HepG2 (cell line): ENCODE measurements at regions not wholly inside any gene's neighbourhood (a gene's known extent, or its start where the extent isn't known, plus 50 kb on each side); places are given as distances from the start of the nearest gene placed in this dataset.

ENCODE experiments used
- CBX5 ChIP-seq: sonication (generic); formaldehyde crosslinking; IDR thresholded peaks from 2 replicates; pipeline ENCODE4 v1.4.0; 2020; ENCODE audit warnings: missing genetic modification reagents, borderline replicate concordance
- GATAD2A ChIP-seq: IDR thresholded peaks from 2 replicates; pipeline ENCODE4 v1.6.1; 2016
- HDAC1 ChIP-seq: sonication (generic); formaldehyde crosslinking; IDR thresholded peaks from 2 replicates; pipeline ENCODE4 v1.5.1; 2020; ENCODE audit warnings: mild to moderate bottlenecking, missing genetic modification reagents
- HNRNPH1 ChIP-seq: fragments of 200-400 bp; formaldehyde crosslinking; optimal IDR thresholded peaks from 2 replicates; pipeline ENCODE3; 2017; ENCODE audit warnings: mild to moderate bottlenecking, low read depth, low read length
- KMT2B ChIP-seq: IDR thresholded peaks from 2 replicates; pipeline ENCODE4 v1.6.1; 2016; ENCODE audit warnings: missing genetic modification reagents, missing compliant biosample characterization
- POLR2AphosphoS5 ChIP-seq: IDR thresholded peaks from 2 replicates; pipeline ENCODE4 v1.6.1; 2012; ENCODE audit warnings: low read depth, low read length
- SALL2 ChIP-seq: sonication (generic); formaldehyde crosslinking; IDR thresholded peaks from 2 replicates; pipeline ENCODE4 v1.8.1; 2023; ENCODE audit warnings: mild to moderate bottlenecking, missing genetic modification reagents, inconsistent platforms
- ZNF230 ChIP-seq: sonication (generic); formaldehyde crosslinking; IDR thresholded peaks from 2 replicates; pipeline ENCODE4 v1.4.0; 2020; ENCODE audit warnings: mild to moderate bottlenecking, missing genetic modification reagents
- ZNF782 ChIP-seq: sonication (generic); formaldehyde crosslinking; IDR thresholded peaks from 2 replicates; pipeline ENCODE4 v1.4.0; 2020; ENCODE audit warnings: missing genetic modification reagents, mild to moderate bottlenecking, borderline replicate concordance
- TF ChIP-seq, protein P1 (sequence below): sonication (generic); formaldehyde crosslinking; IDR thresholded peaks from 2 replicates; pipeline ENCODE4 v1.4.0; 2020; ENCODE audit warnings: mild to moderate bottlenecking, missing genetic modification reagents
- TF ChIP-seq, protein P2 (sequence below): sonication (generic); formaldehyde crosslinking; IDR thresholded peaks from 2 replicates; pipeline ENCODE4 v1.5.0; 2020; ENCODE audit warnings: mild to moderate bottlenecking, missing genetic modification reagents, moderate library complexity

DNA sequence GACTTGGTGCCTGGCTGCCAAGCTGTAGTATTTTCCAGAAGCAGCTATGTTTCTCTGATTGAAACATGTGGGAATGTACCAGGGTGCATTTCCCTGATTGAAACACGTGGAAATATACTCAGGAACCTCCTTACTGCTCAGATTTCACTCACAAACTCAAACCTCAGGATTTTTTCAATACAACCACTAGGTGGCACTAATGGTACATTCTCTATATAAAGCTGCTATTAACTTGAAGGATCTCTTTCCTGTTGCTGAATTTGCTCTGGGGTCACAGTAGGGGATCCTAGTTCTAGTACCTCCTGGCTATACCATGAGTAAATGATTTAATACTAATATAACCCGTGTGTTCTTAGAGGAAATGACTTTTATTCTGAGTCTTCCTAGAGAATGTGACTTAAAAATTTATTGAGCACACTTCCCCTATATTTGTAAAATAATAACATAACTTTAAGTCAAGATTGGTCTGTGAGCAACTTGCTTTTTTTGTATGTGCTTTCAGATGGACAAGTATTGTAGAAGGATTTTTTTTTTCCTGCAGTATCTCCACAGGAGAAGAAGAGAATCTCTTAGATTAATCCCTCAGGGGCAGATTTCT, 173.8 kb upstream of the MIS18BP1 start:
- TF ChIP-seq HNRNPH1 = no peak
- TF ChIP-seq, protein P1, sequence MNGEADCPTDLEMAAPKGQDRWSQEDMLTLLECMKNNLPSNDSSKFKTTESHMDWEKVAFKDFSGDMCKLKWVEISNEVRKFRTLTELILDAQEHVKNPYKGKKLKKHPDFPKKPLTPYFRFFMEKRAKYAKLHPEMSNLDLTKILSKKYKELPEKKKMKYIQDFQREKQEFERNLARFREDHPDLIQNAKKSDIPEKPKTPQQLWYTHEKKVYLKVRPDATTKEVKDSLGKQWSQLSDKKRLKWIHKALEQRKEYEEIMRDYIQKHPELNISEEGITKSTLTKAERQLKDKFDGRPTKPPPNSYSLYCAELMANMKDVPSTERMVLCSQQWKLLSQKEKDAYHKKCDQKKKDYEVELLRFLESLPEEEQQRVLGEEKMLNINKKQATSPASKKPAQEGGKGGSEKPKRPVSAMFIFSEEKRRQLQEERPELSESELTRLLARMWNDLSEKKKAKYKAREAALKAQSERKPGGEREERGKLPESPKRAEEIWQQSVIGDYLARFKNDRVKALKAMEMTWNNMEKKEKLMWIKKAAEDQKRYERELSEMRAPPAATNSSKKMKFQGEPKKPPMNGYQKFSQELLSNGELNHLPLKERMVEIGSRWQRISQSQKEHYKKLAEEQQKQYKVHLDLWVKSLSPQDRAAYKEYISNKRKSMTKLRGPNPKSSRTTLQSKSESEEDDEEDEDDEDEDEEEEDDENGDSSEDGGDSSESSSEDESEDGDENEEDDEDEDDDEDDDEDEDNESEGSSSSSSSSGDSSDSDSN (CRISPR knock-in tag) = no peak
- TF ChIP-seq ZNF230 (CRISPR knock-in tag) = no peak
- no peak for TF ChIP-seq KMT2B (CRISPR knock-in tag)
- no peak for TF ChIP-seq CBX5
- TF ChIP-seq HDAC1 (CRISPR knock-in tag) = no peak
- no peak for TF ChIP-seq ZNF782
- no peak for TF ChIP-seq GATAD2A
- TF ChIP-seq POLR2AphosphoS5 = no peak
- TF ChIP-seq, protein P2, sequence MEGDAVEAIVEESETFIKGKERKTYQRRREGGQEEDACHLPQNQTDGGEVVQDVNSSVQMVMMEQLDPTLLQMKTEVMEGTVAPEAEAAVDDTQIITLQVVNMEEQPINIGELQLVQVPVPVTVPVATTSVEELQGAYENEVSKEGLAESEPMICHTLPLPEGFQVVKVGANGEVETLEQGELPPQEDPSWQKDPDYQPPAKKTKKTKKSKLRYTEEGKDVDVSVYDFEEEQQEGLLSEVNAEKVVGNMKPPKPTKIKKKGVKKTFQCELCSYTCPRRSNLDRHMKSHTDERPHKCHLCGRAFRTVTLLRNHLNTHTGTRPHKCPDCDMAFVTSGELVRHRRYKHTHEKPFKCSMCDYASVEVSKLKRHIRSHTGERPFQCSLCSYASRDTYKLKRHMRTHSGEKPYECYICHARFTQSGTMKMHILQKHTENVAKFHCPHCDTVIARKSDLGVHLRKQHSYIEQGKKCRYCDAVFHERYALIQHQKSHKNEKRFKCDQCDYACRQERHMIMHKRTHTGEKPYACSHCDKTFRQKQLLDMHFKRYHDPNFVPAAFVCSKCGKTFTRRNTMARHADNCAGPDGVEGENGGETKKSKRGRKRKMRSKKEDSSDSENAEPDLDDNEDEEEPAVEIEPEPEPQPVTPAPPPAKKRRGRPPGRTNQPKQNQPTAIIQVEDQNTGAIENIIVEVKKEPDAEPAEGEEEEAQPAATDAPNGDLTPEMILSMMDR = peak; percentile 65
- TF ChIP-seq SALL2 (CRISPR knock-in tag) = no peak
